Mesothelial cell of epicardium (in vitro differentiated cells): ENCODE measurements at regions not wholly inside any gene's neighbourhood (a gene's known extent, or its start where the extent isn't known, plus 50 kb on each side); places are given as distances from the start of the nearest gene placed in this dataset.

Experiments
- DNase-seq, 2 experiments: peaks; one replicate each; pipeline ENCODE4 v3.0.0; 2021; ENCODE audit warnings: low spot score in 2 of 2; ENCODE audit not compliant: unreplicated experiment in 2 of 2
- H3K27ac Mint-ChIP-seq: 2 replicates; pipeline ENCODE4 v1.8.0; 2021; ENCODE audit warnings: mixed read lengths
- H3K27me3 Mint-ChIP-seq: 2 replicates; pipeline ENCODE4 v1.8.0; 2021; ENCODE audit warnings: low read depth, mixed read lengths
- H3K36me3 Mint-ChIP-seq: 2 replicates; pipeline ENCODE4 v1.8.0; 2021; ENCODE audit warnings: mixed read lengths
- H3K4me1 Mint-ChIP-seq: 2 replicates; pipeline ENCODE4 v1.8.0; 2021; ENCODE audit warnings: mixed read lengths
- H3K4me3 Mint-ChIP-seq: 2 replicates; pipeline ENCODE4 v1.8.0; 2021; ENCODE audit warnings: mild to moderate bottlenecking, moderate library complexity, mixed read lengths
- H3K9me3 Mint-ChIP-seq: 2 replicates; pipeline ENCODE4 v1.8.0; 2021; ENCODE audit warnings: mixed read lengths
- CTCF ChIP-seq: fragments of 200-600 bp; sonication (generic); IDR thresholded peaks from one replicate; pipeline ENCODE4 v1.5.0; 2021; ENCODE audit warnings: antibody characterized with exemption; ENCODE audit not compliant: unreplicated experiment

- Mint-ChIP-seq H3K9me3 (peaks cover 23% of the 10 kb centered on the region), H3K27me3 (no peaks in the 10 kb centered on the region), H3K27ac (no peak overlapping the region), H3K4me1 (no peaks in the 10 kb centered on the region), H3K36me3 (no peaks in the 10 kb centered on the region), H3K4me3 (no peak overlapping the region)
- no peak for TF ChIP-seq CTCF
- no peak for DNase-seq
These were observed 1110.2 kb downstream of the TAF11L14 start for GRCh38 chr5:18744441-18744840.

GRCh38 chr5:18745042-18745987 is 1111.1 kb downstream of the TAF11L14 start:
- Mint-ChIP-seq H3K27me3 (no peaks in the 10 kb centered on the region), H3K36me3 (no peaks in the 10 kb centered on the region), H3K4me1 (no peaks in the 10 kb centered on the region), H3K9me3 (peaks cover 27% of the 10 kb centered on the region), H3K4me3 (no peak overlapping the region), H3K27ac (no peak overlapping the region)
- TF ChIP-seq CTCF: no peak
- no peak for DNase-seq

- H3K27ac Mint-ChIP-seq: no peak overlapping the region
- no peaks in the 10 kb centered on the region for H3K4me1 Mint-ChIP-seq
- H3K4me3 Mint-ChIP-seq: no peak overlapping the region
- no peaks in the 10 kb centered on the region for H3K27me3 Mint-ChIP-seq
- peaks cover 28% of the 10 kb centered on the region for H3K9me3 Mint-ChIP-seq
- no peak for DNase-seq
- TF ChIP-seq CTCF: no peak
- no peaks in the 10 kb centered on the region for H3K36me3 Mint-ChIP-seq
These were observed 1111.8 kb downstream of the TAF11L14 start for GRCh38 chr5:18745988-18746615.

- H3K36me3 Mint-ChIP-seq: no peaks in the 10 kb centered on the region
- H3K9me3 Mint-ChIP-seq: peaks cover 29% of the 10 kb centered on the region
- H3K27me3 Mint-ChIP-seq: no peaks in the 10 kb centered on the region
- no peak for DNase-seq
- no peak overlapping the region for H3K4me3 Mint-ChIP-seq
- no peak overlapping the region for H3K27ac Mint-ChIP-seq
- no peak for TF ChIP-seq CTCF
- peaks cover 17% of the 10 kb centered on the region for H3K4me1 Mint-ChIP-seq
These were observed 1115.5 kb downstream of the TAF11L14 start for GRCh38 chr5:18749763-18750162.

GRCh38 chr5:18752317-18752716 is 1118.1 kb downstream of the TAF11L14 start:
- no peak for DNase-seq
- Mint-ChIP-seq H3K36me3 (no peaks in the 10 kb centered on the region), H3K9me3 (peaks cover 20% of the 10 kb centered on the region), H3K27ac (no peak overlapping the region), H3K4me3 (no peak overlapping the region), H3K27me3 (no peaks in the 10 kb centered on the region), H3K4me1 (peaks cover 21% of the 10 kb centered on the region)
- TF ChIP-seq CTCF: no peak
